ENCODE measurements at regions not wholly inside any gene's neighbourhood (a gene's known extent, or its start where the extent isn't known, plus 50 kb on each side); places are given as distances from the start of the nearest gene placed in this dataset.
"Not testable (repeated sequence)": the region's sequence is repeated elsewhere in the genome, so short reads cannot be mapped to it uniquely, and the experiment has no call there.

- no peak for DNase-seq (ENCODE audit: low read depth in 2 of 2)
Measured at GRCh38 chr1:181257117-181257516, 168.6 kb downstream of the IER5 start.

GRCh38 chr1:181259026-181259745, 170.7 kb downstream of the IER5 start:
- no peak for DNase-seq (ENCODE audit: low read depth in 2 of 2)

- DNase-seq (ENCODE audit: low read depth in 2 of 2), result no peak
Measured at GRCh38 chr1:181260271-181260670, 171.8 kb downstream of the IER5 start.

- DNase-seq (ENCODE audit: low read depth in 2 of 2), result no peak
Measured at GRCh38 chr1:181260994-181261393, 172.5 kb downstream of the IER5 start.

- no peak for DNase-seq (ENCODE audit: low read depth in 2 of 2)
Measured at GRCh38 chr1:181262069-181262468, 173.6 kb downstream of the IER5 start.

- DNase-seq (ENCODE audit: low read depth in 2 of 2), result no peak
Measured at GRCh38 chr1:181263444-181263843, 174.9 kb downstream of the IER5 start.

- DNase-seq (ENCODE audit: low read depth in 2 of 2), result no peak
Measured at GRCh38 chr1:181264821-181265220, 176.3 kb downstream of the IER5 start.

GRCh38 chr1:181284978-181285377, 196.5 kb downstream of the IER5 start:
- DNase-seq (ENCODE audit: low read depth in 2 of 2), result no peak

- DNase-seq (ENCODE audit: low read depth in 2 of 2), result no peak
Measured at GRCh38 chr1:181295217-181295616, 188.1 kb upstream of the CACNA1E start.

GRCh38 chr1:181296180-181296579, 187.1 kb upstream of the CACNA1E start:
- DNase-seq (ENCODE audit: low read depth in 2 of 2), result no peak

- DNase-seq (ENCODE audit: low read depth in 2 of 2), result no peak
Measured at GRCh38 chr1:181308098-181308497, 175.2 kb upstream of the CACNA1E start.

GRCh38 chr1:181310560-181310959, 172.8 kb upstream of the CACNA1E start:
- DNase-seq (ENCODE audit: low read depth in 2 of 2), result no peak

GRCh38 chr1:181312946-181313345, 170.4 kb upstream of the CACNA1E start:
- DNase-seq (ENCODE audit: low read depth in 2 of 2), result no peak

GRCh38 chr1:181313466-181313865, 169.9 kb upstream of the CACNA1E start:
- no peak for DNase-seq (ENCODE audit: low read depth in 2 of 2)

GRCh38 chr1:181314010-181314409, 169.3 kb upstream of the CACNA1E start:
- no peak for DNase-seq (ENCODE audit: low read depth in 2 of 2)

GRCh38 chr1:181314959-181315358, 168.4 kb upstream of the CACNA1E start:
- no peak for DNase-seq (ENCODE audit: low read depth in 2 of 2)

GRCh38 chr1:181317261-181317930, 165.9 kb upstream of the CACNA1E start:
- DNase-seq (ENCODE audit: low read depth in 2 of 2), result no peak

- no peak for DNase-seq (ENCODE audit: low read depth in 2 of 2)
Measured at GRCh38 chr1:181318022-181318857, 165.1 kb upstream of the CACNA1E start.

GRCh38 chr1:181318858-181319235, 164.5 kb upstream of the CACNA1E start:
- DNase-seq (ENCODE audit: low read depth in 2 of 2), result no peak

- no peak for DNase-seq (ENCODE audit: low read depth in 2 of 2)
Measured at GRCh38 chr1:181319907-181320306, 163.4 kb upstream of the CACNA1E start.

GRCh38 chr1:181324797-181325616, 158.3 kb upstream of the CACNA1E start:
- peak in 1 of 2 donors; percentile 33 for DNase-seq (ENCODE audit: low read depth in 2 of 2)

GRCh38 chr1:181325765-181326164, 157.6 kb upstream of the CACNA1E start:
- not testable (repeated sequence) for DNase-seq (ENCODE audit: low read depth in 2 of 2)
